Ishikawa (cell line): ENCODE measurements at regions not wholly inside any gene's neighbourhood (a gene's known extent, or its start where the extent isn't known, plus 50 kb on each side); places are given as distances from the start of the nearest gene placed in this dataset.

Experiments
- CEBPB ChIP-seq: IDR thresholded peaks from 2 replicates; pipeline ENCODE4 v1.6.1; 2012
- CREB1 ChIP-seq: IDR thresholded peaks from 2 replicates; pipeline ENCODE4 v1.6.1; 2012; ENCODE audit warnings: low read depth
- EP300 ChIP-seq: IDR thresholded peaks from 2 replicates; pipeline ENCODE4 v1.6.1; 2012; ENCODE audit warnings: borderline replicate concordance
- FOXM1 ChIP-seq: IDR thresholded peaks from 2 replicates; pipeline ENCODE4 v1.6.1; 2012; ENCODE audit warnings: low read depth, borderline replicate concordance
- NFIC ChIP-seq: IDR thresholded peaks from 2 replicates; pipeline ENCODE4 v1.6.1; 2012
- TAF1 ChIP-seq: IDR thresholded peaks from 2 replicates; pipeline ENCODE4 v1.6.1; 2012; ENCODE audit warnings: low read depth, mild to moderate bottlenecking
- TEAD4 ChIP-seq: IDR thresholded peaks from 2 replicates; pipeline ENCODE4 v1.6.1; 2012
- YY1 ChIP-seq: IDR thresholded peaks from 2 replicates; pipeline ENCODE4 v1.6.1; 2012; ENCODE audit warnings: low read depth
- TF ChIP-seq, protein P1 (sequence below): IDR thresholded peaks from 2 replicates; pipeline ENCODE4 v1.6.1; 2012
- TF ChIP-seq, protein P2 (sequence below): IDR thresholded peaks from 2 replicates; pipeline ENCODE4 v1.6.1; 2012; ENCODE audit warnings: low read depth, mild to moderate bottlenecking
- TF ChIP-seq, protein P3 (sequence below): IDR thresholded peaks from 2 replicates; pipeline ENCODE4 v1.6.1; 2012

DNA sequence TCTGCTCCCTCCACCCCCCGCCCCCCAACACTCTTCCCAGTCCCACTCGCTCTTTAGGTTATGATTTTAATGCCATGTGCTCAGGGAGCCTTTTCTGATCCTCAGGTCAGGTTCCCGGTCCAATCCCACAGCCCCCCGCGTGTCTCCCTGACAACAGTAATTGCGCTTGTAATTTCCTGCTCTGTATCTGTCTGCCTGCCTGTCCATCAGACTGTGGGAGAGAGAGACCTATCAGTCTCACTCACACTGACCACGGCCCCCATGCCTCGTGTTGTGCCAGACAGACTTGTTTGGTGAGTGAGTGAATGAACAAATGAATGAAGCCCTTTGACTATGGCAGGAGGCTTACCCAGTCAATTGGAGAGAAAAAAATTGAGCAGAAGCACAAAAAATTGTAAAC lies 50.8 kb upstream of the ECE1 start:
- TF ChIP-seq YY1 = no peak
- TF ChIP-seq, protein P1, sequence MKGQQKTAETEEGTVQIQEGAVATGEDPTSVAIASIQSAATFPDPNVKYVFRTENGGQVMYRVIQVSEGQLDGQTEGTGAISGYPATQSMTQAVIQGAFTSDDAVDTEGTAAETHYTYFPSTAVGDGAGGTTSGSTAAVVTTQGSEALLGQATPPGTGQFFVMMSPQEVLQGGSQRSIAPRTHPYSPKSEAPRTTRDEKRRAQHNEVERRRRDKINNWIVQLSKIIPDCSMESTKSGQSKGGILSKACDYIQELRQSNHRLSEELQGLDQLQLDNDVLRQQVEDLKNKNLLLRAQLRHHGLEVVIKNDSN = no peak
- TF ChIP-seq CREB1 = no peak
- no peak for TF ChIP-seq EP300
- TF ChIP-seq, protein P2, sequence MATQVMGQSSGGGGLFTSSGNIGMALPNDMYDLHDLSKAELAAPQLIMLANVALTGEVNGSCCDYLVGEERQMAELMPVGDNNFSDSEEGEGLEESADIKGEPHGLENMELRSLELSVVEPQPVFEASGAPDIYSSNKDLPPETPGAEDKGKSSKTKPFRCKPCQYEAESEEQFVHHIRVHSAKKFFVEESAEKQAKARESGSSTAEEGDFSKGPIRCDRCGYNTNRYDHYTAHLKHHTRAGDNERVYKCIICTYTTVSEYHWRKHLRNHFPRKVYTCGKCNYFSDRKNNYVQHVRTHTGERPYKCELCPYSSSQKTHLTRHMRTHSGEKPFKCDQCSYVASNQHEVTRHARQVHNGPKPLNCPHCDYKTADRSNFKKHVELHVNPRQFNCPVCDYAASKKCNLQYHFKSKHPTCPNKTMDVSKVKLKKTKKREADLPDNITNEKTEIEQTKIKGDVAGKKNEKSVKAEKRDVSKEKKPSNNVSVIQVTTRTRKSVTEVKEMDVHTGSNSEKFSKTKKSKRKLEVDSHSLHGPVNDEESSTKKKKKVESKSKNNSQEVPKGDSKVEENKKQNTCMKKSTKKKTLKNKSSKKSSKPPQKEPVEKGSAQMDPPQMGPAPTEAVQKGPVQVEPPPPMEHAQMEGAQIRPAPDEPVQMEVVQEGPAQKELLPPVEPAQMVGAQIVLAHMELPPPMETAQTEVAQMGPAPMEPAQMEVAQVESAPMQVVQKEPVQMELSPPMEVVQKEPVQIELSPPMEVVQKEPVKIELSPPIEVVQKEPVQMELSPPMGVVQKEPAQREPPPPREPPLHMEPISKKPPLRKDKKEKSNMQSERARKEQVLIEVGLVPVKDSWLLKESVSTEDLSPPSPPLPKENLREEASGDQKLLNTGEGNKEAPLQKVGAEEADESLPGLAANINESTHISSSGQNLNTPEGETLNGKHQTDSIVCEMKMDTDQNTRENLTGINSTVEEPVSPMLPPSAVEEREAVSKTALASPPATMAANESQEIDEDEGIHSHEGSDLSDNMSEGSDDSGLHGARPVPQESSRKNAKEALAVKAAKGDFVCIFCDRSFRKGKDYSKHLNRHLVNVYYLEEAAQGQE = no peak
- TF ChIP-seq NFIC = no peak
- no peak for TF ChIP-seq TEAD4
- TF ChIP-seq CEBPB = no peak
- no peak for TF ChIP-seq TAF1
- no peak for TF ChIP-seq FOXM1
- TF ChIP-seq, protein P3, sequence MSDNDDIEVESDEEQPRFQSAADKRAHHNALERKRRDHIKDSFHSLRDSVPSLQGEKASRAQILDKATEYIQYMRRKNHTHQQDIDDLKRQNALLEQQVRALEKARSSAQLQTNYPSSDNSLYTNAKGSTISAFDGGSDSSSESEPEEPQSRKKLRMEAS = no peak
